ENCODE measurements at regions not wholly inside any gene's neighbourhood (a gene's known extent, or its start where the extent isn't known, plus 50 kb on each side); places are given as distances from the start of the nearest gene placed in this dataset.

GRCh38 chr14:36465178-36465577 is 54.9 kb downstream of the NKX2-1 start:
- ATAC-seq (no peak), DNase-seq (ENCODE audit: low spot score in 2 of 2) (no peak)
- Mint-ChIP-seq H3K36me3 (no peaks in the 10 kb centered on the region), H3K9me3 (no peaks in the 10 kb centered on the region), H3K27ac (no peak overlapping the region)

GRCh38 chr14:36462890-36463289 is 57.1 kb downstream of the NKX2-1 start:
- H3K9me3 Mint-ChIP-seq: no peaks in the 10 kb centered on the region
- H3K36me3 Mint-ChIP-seq: no peaks in the 10 kb centered on the region
- H3K27ac Mint-ChIP-seq: no peak overlapping the region
- ATAC-seq (no peak), DNase-seq (ENCODE audit: low spot score in 2 of 2) (no peak)

GRCh38 chr14:36455241-36455627 is 64.8 kb downstream of the NKX2-1 start:
- H3K27ac Mint-ChIP-seq: no peak overlapping the region
- DNase-seq (ENCODE audit: low spot score in 2 of 2) (no peak), ATAC-seq (no peak)
- H3K9me3 Mint-ChIP-seq: no peaks in the 10 kb centered on the region
- H3K36me3 Mint-ChIP-seq: no peaks in the 10 kb centered on the region

DNA sequence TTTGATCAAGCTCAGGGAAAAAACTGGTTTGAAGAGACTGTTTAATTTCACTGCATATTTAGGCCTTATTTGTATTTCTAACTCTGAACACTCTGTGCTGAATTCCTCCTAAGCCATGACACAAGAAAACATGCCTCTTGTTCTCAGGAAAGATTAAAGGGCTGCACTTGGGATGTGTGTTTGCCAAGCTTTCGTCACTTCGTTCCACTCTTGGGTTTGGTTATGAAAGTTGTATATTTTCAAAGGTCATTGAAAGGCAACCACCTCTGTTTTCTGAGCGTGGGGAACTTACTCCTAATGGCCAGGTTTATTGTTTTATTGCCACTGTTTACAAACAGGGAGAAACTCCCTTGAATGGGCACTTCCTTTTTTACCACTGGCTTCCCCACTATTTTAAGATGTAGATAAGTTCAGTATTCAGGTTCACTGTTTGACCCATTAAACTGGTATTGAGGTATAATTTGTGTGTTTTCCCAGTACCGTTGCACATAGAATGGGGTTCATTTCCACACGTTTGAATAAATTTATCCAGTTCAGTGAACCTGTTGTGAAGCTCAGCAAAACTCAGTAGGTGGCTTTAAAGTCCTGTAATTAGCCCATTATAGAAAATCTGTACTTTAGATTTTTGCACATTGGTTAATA is 65.3 kb downstream of the NKX2-1 start:
- no peak for ATAC-seq
- Mint-ChIP-seq H3K27ac (no peak overlapping the region), H3K36me3 (no peaks in the 10 kb centered on the region), H3K9me3 (no peaks in the 10 kb centered on the region)
- DNase-seq (ENCODE audit: low spot score in 2 of 2): no peak

DNA sequence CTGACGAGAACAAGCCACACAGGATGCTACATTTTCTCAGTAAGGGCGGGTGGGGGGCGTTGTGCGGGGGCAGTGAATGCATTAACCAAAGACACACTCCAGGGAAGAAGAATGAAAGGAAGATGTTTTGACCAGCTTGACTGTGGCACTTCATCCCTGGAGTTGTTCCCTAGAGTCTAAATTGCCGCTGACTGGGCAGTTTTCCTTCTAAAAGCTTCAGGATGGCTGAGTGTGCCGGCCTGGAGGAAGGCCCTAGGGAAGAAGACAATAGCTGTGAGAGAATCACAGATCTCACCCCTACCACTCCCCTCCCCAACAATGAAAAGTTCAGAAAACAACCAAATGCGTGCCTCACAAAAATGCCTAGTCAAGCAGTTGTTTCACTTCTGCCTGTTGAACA is 67.2 kb downstream of the NKX2-1 start:
- Mint-ChIP-seq H3K36me3 (no peaks in the 10 kb centered on the region), H3K9me3 (no peaks in the 10 kb centered on the region), H3K27ac (no peak overlapping the region)
- ATAC-seq (no peak), DNase-seq (ENCODE audit: low spot score in 2 of 2) (no peak)

DNA sequence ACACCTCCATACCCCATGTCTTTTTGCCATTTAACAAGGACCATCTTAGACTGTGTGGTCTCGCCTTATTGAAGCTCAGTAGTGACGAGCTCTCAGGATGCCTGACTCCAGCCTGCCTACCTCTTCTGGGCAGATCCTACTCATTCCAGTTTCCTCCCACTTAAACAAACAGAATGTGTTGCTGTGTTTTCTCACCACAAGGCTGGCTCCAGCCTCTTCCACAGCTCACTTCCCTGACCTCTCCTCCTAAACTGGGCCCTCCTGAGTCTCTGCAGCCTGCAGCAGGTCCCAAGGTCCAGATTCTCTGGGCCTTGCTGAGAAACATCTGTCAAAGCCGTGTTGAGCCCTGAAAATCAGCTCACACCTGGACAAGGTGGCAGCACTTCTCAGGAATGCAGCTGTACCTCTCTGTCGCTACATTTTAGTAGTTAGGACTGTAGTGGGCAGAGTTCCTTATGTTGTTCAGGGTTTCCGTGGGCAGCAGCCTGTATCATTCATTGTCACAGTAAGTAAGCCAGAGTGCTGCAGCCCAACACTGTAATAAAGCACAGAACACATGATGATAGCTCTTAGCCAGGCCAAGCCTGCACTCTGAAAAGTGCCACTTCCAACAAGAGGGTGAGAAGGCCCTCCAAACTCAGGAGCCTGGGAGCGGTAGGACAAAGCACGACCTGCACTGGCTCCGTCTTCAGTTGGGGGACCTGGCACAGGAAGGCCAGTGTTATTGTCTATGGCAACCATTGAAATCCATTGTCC is 68.5 kb downstream of the NKX2-1 start:
- Mint-ChIP-seq H3K27ac (peak overlapping the region in 1 of 2 donors; percentile 72), H3K36me3 (no peaks in the 10 kb centered on the region), H3K9me3 (no peaks in the 10 kb centered on the region)
- DNase-seq (ENCODE audit: low spot score in 2 of 2) (no peak), ATAC-seq (no peak)

DNA sequence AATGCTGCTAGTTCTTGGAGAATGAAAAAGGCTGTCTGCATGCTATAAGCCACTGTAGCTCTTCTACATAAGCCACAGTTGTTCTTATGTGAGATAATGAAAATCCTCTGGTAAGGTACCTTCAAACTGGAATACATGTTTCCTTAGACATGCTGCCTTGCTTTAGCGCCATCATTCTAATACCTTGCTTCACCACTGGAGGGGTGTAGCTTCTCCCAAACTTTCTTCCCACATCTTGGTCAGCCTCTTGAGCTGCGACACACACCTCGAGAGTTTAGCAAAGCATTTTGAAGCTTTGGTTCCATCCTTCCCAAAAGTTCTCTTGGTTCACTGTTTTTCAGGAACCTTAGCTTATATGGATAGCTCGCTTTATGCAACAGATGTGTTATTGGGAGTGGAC is 69.5 kb downstream of the NKX2-1 start:
- Mint-ChIP-seq H3K27ac (no peak overlapping the region), H3K36me3 (no peaks in the 10 kb centered on the region), H3K9me3 (no peaks in the 10 kb centered on the region)
- no peak for DNase-seq (ENCODE audit: low spot score in 2 of 2)
- ATAC-seq: no peak

DNA sequence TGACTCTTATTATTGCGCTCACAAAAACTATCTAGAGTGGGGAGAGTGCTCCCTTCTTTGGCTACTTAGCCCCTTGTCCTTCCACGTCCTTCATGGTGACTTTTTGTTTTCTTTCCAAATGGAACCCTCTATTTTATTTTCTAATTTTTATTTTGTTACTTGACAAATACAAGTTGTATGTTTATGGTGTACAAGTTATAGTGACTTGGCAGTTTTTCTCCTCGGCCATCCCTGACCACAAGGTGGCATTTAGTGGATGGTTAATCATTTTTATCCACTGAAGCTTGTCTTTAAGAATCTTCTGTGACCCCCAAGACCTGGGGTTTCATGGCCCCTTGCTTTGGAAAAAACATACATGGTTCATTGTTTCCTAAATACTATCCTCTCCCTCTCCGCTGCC is 70.1 kb downstream of the NKX2-1 start:
- DNase-seq (ENCODE audit: low spot score in 2 of 2) (no peak), ATAC-seq (no peak)
- Mint-ChIP-seq H3K27ac (no peak overlapping the region), H3K36me3 (no peaks in the 10 kb centered on the region), H3K9me3 (no peaks in the 10 kb centered on the region)

GRCh38 chr14:36443374-36443773 is 76.7 kb downstream of the NKX2-1 start:
- Mint-ChIP-seq H3K36me3 (no peaks in the 10 kb centered on the region), H3K27ac (no peak overlapping the region), H3K9me3 (no peaks in the 10 kb centered on the region)
- ATAC-seq (no peak), DNase-seq (ENCODE audit: low spot score in 2 of 2) (no peak)

DNA sequence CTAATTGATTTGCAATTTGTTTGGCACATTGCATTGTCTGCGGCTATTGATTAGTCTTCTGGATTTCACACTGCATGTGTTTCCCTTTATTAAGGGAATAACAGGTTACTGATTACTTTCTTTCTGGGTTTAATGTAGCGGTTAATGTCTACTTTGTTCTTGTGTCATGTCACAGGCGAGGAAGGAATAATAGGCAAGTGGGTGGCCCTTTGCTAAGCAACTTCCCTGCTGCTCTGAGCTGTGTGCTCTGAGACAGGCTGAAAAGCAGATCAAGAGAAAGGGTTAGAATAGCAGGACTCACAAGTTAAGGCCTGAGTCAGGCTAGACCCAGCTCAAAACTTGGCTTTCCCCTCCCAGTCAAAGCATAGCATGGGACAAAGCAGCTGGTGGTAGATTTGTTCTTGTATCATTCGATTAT is 77.2 kb downstream of the NKX2-1 start:
- no peaks in the 10 kb centered on the region for H3K36me3 Mint-ChIP-seq
- H3K9me3 Mint-ChIP-seq: no peaks in the 10 kb centered on the region
- no peak for DNase-seq (ENCODE audit: low spot score in 2 of 2)
- no peak overlapping the region for H3K27ac Mint-ChIP-seq
- ATAC-seq: no peak

GRCh38 chr14:36441283-36441682 is 78.7 kb downstream of the NKX2-1 start:
- no peak for ATAC-seq
- no peak overlapping the region for H3K27ac Mint-ChIP-seq
- no peaks in the 10 kb centered on the region for H3K36me3 Mint-ChIP-seq
- H3K9me3 Mint-ChIP-seq: no peaks in the 10 kb centered on the region
- no peak for DNase-seq (ENCODE audit: low spot score in 2 of 2)

- H3K27ac Mint-ChIP-seq: no peak overlapping the region
These were observed 80.3 kb downstream of the NKX2-1 start for GRCh38 chr14:36439766-36440165.

DNA sequence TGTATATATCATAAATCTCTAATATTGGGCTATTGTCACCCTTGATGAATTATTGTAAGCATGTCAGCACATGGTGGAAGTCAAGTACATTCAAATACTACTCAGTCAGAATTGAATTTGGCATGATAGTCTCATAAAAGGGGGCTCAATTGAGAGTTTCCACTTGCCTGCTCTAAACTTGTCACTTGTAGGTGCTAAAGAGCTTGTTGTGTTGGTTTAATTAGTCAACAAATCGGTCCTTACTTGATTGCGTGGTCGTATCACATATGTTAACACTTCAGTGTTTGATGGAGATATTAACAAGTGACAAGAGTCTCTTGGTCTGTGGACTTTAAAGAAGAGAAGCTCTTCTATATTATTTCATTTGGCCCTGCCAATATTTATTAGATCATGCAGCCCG is 81.1 kb downstream of the NKX2-1 start:
- H3K9me3 Mint-ChIP-seq: no peaks in the 10 kb centered on the region
- ATAC-seq: no peak
- no peaks in the 10 kb centered on the region for H3K36me3 Mint-ChIP-seq
- no peak for DNase-seq (ENCODE audit: low spot score in 2 of 2)
- H3K27ac Mint-ChIP-seq: no peak overlapping the region

More at GRCh38 chr14:36439766-36440165, 80.3 kb downstream of the NKX2-1 start:
- DNase-seq (ENCODE audit: low spot score in 2 of 2) (no peak), ATAC-seq (no peak)
- Mint-ChIP-seq H3K36me3 (no peaks in the 10 kb centered on the region), H3K9me3 (no peaks in the 10 kb centered on the region)

DNA sequence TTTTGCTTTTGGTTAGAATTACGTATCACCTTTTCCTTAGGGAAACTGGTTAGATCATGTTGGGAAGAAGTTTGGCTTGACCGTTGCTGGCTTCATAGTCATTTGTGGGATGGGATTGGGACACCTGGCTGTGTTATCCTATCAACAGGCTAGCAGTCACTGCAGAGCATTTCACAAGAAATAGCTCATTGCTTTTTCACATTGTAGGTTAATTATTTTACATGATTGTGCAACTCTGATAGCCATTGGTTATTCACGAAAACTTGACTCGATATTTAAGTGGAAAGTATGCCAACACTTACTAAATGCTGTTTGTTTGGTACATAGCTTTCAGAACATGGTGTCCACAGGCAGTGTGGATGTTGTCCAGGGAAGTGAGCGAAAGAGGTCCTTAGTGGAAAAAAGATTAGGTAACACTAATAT is 89.4 kb downstream of the NKX2-1 start:
- ATAC-seq (no peak), DNase-seq (ENCODE audit: low spot score in 2 of 2) (no peak)
- H3K36me3 Mint-ChIP-seq: no peaks in the 10 kb centered on the region
- H3K9me3 Mint-ChIP-seq: peaks cover 0 to 4% of the 10 kb centered on the region in 2 donors
- no peak overlapping the region for H3K27ac Mint-ChIP-seq

GRCh38 chr14:36430169-36430568 is 89.9 kb downstream of the NKX2-1 start:
- no peak overlapping the region for H3K27ac Mint-ChIP-seq
- ATAC-seq: no peak
- H3K9me3 Mint-ChIP-seq: peaks cover 0 to 4% of the 10 kb centered on the region in 2 donors
- no peak for DNase-seq (ENCODE audit: low spot score in 2 of 2)
- H3K36me3 Mint-ChIP-seq: no peaks in the 10 kb centered on the region

DNA sequence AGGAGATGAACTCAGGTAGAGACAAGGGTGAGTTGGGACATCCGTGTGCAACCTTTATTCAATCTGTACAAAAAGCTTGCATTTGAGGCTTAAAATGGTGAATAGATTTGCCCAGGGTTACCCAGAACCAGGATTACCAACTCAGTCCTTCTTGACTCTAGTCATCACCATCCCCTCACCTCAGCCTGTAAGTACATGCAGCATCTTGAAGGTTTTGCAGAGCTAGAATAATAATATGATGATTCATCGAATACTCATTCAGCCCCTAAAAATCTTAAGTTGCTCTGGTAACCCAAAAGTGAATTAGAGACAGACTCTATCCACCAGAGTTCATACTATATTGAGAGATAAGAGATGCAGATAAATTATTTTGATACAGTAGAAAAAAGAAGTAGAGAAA is 90.3 kb downstream of the NKX2-1 start:
- Mint-ChIP-seq H3K36me3 (no peaks in the 10 kb centered on the region), H3K27ac (no peak overlapping the region), H3K9me3 (peaks cover 0 to 4% of the 10 kb centered on the region in 2 donors)
- DNase-seq (ENCODE audit: low spot score in 2 of 2): no peak
- no peak for ATAC-seq

- Mint-ChIP-seq H3K36me3 (no peaks in the 10 kb centered on the region), H3K9me3 (peaks cover 0 to 4% of the 10 kb centered on the region in 2 donors), H3K27ac (no peak overlapping the region)
- no peak for DNase-seq (ENCODE audit: low spot score in 2 of 2)
- ATAC-seq: no peak
These were observed 91.7 kb downstream of the NKX2-1 start for GRCh38 chr14:36428350-36428749.

DNA sequence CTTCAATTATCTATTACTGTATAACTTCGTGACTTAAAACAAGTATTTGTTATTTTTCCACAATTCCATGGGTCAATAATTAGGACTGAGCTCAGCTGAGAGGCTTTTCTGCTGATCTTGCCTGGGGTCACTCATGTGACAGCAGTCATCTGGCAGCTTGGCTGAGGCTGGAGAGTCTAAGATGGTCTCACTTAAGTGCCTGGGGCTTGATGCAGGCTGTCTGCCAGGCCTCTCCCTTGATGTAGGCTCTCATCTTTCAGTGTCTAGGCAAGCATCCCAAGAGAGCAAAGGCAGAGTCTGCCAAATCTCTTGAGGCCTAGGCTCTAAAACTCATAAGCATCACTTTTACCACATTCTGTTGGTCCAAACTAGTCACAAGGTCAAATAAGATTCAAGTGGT is 93.2 kb downstream of the NKX2-1 start:
- no peak for DNase-seq (ENCODE audit: low spot score in 2 of 2)
- ATAC-seq: no peak
- H3K9me3 Mint-ChIP-seq: peaks cover 0 to 4% of the 10 kb centered on the region in 2 donors
- H3K36me3 Mint-ChIP-seq: no peaks in the 10 kb centered on the region
- H3K27ac Mint-ChIP-seq: no peak overlapping the region
